ENCODE measurements at regions not wholly inside any gene's neighbourhood (a gene's known extent, or its start where the extent isn't known, plus 50 kb on each side); places are given as distances from the start of the nearest gene placed in this dataset.

DNA sequence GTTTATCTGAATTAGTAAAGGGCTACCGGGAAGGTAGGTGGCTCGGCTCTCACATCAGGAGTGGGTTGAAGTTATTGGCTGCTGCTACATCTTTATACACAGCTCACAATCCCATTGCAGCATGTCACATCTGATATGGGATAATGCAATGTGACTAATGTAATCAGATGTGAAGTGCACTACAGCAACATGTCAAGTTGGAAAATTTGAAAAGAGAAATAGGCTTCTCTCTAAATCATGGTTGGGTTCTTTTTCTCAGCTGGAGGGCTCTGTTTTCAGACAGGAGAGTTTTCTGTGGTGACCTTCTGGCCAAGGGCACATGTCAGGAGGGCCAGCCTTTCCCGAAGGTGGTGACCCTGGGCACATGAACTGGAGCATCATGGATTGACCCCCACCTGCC is 337.5 kb downstream of the HRH4 start:
- no peak for DNase-seq

DNA sequence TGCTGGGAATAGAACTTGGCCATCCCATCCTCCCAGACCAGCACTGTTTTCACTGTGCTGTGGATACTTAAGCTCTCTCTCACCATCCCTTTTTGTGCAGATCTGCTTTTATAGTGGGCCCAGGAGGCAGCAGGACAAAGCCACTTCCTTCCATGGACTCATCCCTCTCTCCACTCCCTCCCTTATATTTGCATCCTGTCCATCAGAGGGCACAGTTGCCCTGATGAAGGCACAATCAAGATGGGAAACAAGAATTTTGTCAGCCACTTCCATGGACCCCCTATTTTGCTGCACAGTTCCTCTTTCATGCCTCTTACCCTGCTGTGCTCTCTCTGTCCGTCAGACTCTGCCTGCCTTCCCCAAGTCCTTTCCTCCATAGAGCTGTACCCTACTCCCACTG is 338.7 kb downstream of the HRH4 start:
- no peak for DNase-seq

DNA sequence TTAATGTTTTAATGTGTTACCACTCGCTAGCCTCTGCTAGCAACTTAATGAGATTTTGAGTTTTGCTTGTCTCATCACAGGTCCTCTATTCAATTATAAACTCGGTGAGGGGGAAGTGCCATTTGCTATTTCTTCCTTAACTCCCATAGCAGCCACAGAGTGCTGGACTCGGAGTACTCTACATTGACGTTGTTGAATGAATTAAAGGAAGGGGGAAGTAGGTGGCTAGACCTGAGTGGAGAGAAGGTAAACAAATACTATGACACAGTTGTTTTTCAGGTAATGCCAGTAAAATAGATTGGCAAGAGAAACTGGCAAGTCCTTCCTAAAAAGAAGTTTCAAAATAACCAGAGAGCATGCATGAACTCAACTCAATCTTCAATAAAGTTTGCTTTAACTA is 339.3 kb downstream of the HRH4 start:
- no peak for DNase-seq

DNA sequence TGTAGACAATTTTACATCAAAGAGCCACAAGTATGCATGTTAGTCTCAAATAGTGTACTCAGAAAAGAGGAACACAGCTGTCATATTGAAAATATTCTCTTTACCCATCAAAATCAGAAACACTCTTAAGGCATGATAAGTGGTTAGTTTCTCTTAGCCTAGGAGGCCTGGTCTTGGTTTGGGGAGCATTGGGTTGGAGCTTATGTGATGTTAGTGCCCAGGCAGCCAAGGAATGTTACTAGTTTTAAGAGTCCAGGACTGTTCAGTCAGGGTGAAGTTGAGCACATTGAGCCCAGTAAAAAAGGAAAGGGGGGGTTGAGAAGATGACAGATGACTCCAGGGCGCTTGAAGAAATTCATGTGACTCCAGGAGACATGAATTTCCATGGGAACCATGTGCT is 340.6 kb downstream of the HRH4 start:
- DNase-seq: no peak

DNA sequence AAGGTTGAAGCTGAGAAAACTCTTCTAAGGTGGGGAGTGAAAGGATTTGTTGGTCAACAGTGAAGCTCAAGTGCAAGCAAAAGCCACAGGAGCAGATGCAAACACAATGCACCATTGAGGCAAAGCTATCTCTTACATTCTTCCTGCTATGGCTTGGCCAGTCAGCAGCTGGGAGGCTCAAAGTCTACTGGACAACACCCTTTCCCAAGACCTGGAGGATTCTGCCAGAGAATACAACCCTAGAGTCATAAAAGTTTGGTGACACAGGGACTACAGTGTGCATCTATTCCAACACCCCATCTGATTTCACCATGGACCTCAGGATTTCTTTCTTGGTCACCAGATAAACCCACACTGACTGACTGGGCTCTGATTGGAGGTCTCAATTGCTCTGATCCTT is 342.0 kb downstream of the HRH4 start:
- no peak for DNase-seq

DNA sequence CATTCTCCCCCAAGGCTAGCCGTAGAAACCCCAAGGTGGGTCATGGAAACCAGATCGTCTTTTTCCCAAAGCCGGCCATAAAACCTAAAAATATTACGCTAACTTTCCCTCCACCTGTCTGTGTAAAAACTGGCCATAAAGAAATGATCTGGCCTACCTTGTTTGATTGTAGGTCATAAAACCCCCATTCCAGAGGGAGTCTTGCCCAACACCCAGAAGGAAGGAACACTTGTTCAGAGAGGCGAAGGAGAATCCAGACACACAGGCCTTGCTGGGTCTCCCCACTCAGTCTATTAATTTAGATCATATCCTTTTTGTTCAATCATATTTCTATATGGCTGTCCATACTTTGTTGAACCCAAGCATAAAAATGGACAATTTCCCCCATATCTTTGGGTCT is 344.7 kb downstream of the HRH4 start:
- DNase-seq: no peak

DNA sequence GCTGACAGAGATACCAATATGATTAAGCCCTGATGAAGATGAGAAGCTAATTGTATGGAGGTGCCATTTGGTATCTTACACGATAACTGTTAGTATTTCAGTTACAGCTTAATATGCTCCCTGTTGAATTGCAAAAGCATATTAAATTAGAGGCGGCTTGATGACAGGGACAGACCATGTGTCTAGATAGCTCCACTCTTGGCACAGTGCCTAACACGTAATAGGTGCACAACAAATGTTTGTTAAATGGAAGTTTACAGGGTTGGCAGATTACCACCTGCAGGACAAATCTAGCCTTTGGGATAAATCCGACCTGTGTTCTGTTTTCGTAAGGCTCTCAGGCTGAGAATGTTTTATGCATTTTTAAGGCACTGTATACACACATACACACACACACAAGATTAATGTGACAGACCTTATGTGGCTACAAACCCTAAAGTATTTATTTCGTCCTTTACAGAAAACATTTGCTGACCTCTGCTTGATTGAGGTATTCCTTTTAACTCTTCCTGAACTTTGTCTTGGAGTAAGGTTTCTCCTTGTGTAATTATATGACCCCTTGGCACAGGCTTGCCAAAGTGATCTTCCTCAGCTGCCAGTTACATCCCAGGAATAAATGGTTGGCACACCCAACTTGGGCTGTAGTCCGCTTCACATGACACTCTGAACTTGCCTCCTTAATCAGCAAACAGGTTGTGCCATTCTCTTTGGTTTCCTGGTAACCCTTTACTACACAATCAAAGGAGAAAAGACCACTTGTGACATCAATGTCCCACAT is 348.9 kb downstream of the HRH4 start:
- no peak for DNase-seq

DNA sequence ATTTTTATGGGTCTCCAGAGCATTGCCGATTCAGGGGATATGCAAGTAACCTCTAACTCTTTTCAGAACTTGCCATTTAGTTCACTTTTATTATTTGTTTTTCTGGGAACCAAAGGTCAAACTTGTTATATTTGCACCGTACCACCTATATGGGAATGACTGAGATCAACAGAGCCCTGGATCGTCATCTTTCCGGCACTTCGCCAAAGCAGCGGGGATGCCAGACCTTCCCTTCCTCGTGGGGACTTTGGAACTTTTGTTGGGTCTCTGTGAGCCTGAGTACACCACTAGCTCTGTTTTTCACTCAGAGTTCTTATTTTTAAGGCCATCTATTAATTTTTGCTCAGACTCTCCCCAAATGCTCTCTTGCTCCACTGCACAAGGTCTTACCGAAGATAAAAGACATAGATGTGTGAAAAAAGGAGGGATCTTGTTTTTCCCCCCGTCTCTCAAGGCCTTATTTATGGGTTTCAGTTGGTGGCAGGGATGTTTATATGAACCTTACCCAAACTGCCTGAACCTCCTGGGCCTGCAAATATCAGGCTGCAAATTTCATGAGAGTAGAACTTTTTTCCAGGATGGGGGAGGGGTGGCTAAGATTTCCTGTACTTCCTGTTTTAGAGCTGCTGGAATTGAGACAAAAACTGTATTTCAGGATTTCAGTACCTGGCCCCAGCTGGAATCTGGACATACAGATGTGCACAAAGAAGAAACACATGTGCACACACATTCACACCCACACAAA is 350.3 kb downstream of the HRH4 start:
- DNase-seq: no peak

DNA sequence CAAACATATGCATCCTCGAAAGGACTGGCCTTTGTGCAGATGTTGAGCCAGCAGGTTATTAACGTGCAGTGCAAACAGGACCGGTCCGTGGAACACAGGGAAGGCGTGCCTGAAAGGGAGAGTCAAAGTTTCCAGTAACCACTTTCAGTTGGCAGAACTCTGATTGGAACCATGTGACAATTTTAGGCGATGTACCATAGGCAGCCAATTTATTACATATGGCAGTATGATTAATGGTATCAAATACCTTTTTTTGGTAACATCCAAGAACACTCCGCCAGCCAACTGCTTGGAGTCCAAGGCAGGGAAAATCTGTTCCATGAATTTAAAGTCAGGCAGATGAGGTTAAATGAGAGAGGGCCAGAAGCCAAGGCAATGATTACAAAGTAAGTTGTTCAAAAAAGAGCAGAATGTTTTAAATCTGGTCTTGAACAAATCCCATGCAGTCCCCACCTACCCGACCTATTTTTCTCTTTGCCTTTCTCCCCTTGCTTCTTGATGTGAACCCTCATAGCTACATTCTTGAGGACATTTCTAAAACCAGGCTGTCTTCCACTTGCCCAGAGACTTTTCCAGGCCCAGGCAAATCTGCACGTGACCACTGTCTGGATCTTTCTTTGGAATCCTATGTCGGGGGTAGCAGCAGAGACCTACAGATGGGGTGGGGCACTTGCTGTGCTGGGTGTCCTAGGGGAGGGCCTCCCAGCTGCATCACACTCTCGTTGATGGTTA is 351.7 kb downstream of the HRH4 start:
- no peak for DNase-seq

DNA sequence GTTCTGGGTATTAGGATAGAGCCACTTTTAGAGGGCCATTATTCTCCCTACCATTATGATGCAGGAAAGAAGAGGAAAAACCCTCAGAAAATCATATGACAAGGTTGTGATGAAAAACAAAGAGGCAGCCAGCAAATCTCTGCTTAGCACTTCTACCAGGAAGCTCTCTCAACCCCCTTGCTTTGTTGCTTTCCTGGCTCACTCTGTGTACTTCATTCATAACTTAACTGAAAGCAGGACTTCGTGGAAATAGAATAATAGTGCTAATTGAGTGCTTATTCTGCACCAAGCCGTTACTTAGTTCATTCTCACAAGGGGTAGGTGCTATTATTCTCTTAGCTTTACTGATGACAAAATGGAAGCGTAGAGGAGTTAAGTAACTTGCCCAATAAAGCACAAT is 354.1 kb downstream of the HRH4 start:
- DNase-seq: no peak

DNA sequence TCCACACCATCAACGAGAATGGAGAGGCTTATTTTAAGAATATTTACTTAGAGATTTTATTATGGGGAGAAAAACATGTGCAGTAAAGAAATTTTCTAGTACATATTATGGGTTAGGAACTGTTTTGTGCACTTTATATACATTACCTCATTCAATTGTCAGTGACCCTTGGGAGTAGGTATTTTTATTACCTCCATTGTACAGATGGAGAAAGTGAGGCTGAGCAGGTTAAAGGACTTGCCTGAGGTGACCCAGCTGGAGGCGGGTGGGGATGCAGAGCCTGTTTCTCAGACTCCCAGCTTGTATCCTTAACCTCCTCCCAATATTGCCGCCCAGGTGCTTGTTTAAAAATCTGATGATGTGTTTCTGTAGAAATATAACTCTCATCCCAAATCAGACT is 356.7 kb downstream of the HRH4 start:
- no peak for DNase-seq

DNA sequence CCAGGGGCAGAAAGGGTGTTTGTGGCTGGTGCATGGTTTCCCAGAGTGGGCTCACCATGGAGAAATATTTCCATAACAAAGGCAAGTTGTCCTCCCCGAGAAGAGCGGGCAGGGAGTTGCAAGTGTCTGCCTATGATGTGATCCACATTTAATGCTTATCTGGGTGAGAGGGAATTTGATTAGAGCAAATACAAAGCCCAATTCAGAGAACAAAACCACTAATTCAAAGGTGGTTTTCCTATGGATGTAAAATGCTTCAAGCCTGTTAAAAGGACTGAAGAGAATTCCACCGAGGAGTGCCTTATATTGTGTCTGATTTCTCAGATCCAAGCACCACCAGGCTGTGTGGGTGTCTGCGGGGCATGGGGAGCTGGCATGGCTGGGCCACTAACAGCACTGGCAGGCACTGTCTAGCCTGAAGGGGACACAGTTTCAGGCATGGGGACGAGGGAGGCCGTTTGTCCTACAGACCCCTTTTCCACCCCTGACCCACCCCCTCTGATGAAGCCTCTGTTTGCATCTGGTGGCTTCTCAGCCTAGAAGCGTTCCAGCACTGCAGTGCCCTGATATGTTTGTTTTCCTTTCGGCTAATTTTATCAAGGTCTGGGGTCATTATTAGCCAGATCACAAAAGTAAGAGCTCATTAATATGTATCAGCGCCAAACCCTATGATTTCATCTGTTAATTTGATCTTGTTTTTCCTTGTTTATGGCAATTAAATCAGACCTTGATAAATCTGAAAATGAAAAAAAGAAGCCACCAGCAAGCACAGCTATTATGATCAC is 357.3 kb downstream of the HRH4 start:
- DNase-seq: no peak

DNA sequence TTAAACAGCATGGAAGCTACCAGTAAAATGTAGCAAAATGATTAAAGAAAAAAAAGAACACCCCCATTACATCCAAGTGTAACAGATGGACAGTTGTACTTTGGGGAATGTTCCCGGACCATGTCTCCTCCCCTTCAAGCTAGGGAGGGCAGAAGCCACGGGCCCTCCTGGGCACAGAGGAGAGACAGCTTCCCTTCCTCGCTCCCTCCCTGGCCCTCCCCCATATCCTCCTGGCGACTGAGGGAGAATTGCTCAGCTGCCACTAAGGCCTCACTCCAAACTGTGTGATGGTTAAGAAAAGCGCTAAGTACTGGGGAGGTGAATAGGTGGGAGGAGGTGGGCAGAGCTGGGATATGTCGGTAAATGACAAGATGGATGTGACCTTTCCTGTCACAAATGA is 358.0 kb downstream of the HRH4 start:
- no peak for DNase-seq

DNA sequence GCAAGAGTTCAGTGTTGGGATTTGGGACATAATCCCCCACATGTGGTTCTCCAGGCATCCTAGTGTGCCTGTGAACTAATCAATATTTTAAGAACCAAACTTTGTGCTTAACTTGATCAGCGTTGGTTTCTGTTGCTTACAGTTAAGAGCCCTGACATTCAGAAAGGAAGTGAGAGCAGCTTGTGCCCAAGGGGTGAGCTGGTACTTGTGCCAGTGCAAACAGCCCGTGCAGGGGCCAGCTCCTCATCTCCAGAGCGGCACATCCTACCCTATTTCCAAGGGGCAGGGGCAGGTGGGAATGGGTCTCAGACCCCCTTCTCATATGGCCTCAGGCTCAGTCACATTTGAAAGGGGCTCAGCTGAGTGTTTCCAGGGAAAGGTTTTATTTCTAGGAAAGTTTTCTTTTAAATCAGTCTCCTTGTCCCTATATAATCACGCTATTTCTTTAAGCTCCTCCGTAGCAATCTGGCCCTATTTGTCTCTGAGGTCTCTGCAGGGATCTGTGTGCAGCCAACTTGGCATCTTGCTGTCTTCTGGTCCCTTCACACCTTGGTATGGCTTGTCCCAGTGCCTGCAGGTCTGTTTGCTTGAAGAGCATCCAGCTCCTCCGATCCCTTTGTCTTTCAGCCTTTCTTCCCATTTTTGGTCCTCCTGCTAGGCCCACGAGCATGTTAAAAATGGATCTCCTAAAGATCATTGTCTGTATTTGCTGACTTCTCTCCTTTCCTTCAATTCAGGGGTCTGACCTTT is 358.9 kb downstream of the HRH4 start:
- DNase-seq: no peak

DNA sequence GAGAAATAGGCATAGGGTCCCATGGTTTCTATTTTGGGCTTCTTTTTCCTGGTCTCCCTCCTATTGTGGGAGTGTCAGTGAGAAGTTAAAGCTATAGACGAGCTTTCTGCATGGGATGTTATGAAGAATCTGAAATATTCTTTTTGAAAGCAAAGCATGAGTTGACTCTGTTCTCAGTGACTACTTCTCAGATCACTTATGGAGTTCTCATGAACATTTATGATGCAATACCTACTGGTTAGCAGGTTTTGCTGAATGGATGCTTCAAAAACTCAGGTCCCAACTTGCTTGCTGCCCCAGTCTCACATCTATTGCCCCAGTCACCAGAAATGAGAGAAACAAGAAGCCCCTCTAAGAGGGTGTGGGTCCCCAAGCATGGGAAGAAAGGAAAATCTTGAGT is 365.0 kb downstream of the HRH4 start:
- DNase-seq: no peak

DNA sequence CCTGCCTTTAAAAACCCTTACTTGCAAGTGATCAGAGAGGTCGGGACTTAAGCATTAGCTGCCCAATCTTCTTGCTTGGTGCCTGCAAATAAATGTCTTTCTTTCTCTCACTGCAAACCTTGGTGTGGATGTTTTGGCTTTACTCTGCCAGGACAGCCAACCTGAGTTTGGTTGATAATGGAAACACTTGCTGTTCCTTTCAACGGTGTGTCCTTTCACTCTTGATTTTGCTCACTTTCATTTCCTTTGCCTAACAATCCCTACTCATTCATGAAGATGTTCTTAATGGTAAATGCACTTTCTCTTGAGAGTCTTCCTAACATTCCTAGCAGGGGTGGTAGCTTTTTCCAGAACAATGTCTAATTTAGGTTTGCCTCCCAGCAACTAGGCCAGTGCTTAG is 366.2 kb downstream of the HRH4 start:
- DNase-seq: no peak

DNA sequence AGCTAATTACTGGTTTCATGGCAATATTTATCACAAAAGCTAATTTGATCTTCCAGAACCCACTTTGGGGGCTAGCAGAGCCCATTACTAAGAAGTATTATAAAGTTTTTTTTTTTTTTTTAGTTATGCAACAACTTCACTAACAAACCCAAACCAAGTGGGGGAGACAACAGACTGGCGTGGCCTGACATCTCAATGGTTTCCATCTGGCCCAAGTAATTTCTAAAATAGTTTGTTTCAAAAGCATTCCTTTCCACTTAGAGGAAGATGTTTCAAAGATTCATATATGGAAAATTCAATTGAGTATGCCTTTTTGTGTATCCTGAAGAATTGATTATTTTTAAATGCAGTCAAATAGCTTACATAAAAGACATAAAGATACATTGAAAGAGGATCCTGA is 367.1 kb downstream of the HRH4 start:
- no peak for DNase-seq

DNA sequence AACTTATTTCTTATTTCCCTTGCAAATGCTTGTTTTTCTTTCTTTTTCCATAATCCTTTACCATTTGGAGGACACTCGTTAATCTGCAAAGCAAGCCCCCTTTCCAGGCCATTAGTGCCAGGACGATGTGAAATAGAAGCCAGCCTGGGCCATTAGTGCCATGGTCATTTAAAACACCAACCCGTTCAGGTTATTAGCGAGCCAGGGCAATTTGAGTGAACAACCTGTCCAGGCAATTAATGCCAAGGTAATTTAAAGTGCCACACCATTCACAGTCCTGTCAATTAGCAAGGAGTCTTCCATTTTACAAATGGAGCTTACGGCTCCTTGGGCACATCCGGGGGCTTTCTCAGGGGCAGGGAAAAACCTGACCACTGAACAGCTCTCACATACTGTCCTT is 370.6 kb downstream of the HRH4 start:
- no peak for DNase-seq

DNA sequence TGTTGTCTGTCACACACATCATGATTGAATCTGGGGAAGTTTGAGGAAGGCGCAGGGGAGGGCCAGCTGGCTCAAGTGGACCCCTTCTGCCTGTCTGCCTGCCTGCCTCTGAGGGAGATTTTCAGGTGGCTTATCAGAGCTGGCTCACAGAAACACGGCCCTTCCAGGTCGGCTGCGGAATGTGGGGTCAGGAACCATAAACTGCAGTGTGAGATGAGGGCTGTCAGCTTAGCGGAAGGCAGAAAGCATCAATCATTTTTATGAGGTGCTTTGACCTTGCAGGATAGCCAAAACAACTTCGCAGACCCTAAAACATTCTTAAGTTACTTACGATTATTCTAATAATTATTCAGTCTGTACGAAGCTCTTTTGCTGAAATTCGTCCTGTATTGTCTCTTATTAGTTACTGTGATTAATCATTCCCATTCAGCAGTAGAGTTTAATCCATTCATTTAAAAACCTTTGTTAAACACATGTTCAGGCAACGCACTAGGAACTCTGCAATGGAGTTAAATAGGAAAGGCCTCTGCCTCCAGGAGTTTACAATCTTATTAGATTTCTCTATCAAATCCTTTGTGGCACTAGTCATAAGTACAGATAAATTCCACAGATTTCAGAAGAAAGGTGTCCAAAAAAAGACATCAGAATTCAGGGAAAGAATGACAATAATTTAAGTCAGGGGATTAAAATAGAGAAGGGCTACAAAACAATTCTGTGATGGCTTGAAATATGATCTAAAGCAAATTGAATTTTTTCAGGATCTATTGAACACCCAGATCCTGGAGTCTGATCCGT is 371.6 kb downstream of the HRH4 start:
- no peak for DNase-seq

DNA sequence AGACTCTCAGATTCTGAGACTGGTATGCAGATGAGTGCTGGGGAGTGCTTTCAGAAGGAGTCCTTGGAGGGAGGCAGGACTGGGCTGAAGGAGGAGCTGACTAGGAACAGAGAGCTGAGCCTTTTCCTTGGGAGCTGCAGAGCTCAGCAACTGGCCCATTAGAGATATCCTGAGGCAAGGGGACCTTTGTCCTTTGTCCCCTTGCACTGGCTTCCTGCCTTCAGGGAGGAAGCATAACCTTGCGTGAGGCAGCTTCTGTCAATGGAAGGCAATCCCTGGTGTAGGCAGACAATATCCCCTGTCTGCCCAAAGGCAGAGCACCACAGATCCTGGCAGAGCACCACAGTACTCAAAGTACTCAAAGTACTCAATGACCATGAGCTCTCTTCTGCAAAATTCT is 375.3 kb downstream of the HRH4 start:
- DNase-seq: no peak

DNA sequence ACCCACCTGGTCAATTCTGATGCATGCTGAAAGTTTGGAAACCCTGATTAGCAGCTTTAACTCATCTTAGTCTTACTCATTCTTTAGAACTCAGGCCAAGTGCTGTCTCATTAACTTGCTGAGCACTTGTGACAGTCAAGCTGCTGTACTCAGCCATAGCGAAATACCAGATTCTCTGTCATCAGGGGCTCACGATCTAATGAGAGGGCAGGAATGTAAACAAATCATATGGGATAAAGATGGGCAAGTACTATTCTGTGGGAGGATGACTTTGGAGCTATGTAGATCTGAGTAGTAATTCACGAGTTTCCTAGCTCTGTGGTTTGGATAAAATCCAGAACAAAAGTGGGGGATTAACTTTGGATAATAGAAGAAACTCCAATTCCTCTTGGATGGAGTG is 376.6 kb downstream of the HRH4 start:
- DNase-seq: no peak

DNA sequence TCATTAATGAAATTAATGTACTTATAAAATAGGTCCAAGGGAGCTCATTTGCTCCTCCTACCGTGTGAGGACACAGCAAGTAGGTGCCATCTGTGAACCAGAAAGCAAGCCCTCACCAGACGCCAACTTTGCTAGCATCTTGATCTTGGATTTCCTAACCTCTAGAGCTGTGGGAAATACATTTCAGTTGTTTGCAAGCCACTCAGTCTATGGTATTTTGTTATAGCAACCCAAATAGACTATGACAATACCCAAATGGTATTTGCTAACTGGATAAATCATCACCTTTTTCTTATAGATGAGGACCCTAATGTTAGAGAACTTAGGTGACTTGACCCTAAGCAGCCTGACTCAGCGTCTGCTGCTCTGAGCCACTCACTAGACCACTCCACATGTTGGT is 379.6 kb downstream of the HRH4 start:
- no peak for DNase-seq
